Activated CD4-positive, alpha-beta T cell treated with anti-CD3 and anti-CD28 coated beads for 24 hours (primary cell): ENCODE measurements at regions not wholly inside any gene's neighbourhood (a gene's known extent, or its start where the extent isn't known, plus 50 kb on each side); places are given as distances from the start of the nearest gene placed in this dataset.

Experiments used
- DNase-seq, 2 donors: peaks; one replicate each; pipeline ENCODE4 v3.0.0-alpha.2; 2020; ENCODE audit warnings: low read depth in 2 of 2

- DNase-seq: no peak
These were observed 593.8 kb downstream of the SPRY1 start for GRCh38 chr4:123990310-123990870.

DNA sequence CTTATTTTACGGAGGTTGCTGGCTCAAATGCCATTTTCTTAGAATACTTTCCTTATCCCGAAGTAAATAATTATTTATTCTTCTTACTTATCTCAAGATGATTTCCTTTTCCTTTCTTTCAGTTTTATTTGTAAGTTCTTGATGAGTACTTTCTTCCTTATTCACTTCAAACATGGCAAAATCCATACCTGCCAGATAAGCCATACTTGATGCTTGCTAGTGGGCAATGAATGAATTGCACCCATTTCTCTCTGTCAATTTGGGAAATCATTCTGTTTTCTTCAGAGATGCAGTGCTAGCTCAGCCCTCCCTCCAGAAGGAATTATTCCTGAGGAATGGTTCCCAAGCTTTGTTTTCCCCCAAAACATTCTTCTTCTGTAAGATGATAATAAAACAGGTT lies 598.3 kb downstream of the SPRY1 start:
- DNase-seq: no peak

DNA sequence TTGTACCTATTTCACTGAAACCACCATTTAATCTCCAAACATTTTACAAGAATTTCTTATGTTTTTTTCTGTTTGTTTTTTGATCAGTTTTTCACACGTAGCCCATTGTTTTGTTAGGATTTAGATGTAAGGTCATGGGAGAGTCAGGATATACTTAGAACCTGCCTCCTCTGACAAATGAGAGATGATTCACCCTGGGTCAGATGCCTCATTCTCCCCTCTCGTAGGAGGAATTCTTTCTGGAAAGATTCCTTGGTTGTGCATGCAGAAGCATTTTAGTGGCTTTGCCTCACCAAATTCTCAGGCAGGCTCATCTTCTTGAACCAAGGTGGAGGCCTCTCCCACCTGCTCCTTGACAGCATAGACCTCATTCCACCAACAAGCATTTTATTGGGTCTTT lies 599.3 kb downstream of the SPRY1 start:
- DNase-seq: no peak

- DNase-seq: no peak
These were observed 600.3 kb downstream of the SPRY1 start for GRCh38 chr4:123996718-123997510.

DNA sequence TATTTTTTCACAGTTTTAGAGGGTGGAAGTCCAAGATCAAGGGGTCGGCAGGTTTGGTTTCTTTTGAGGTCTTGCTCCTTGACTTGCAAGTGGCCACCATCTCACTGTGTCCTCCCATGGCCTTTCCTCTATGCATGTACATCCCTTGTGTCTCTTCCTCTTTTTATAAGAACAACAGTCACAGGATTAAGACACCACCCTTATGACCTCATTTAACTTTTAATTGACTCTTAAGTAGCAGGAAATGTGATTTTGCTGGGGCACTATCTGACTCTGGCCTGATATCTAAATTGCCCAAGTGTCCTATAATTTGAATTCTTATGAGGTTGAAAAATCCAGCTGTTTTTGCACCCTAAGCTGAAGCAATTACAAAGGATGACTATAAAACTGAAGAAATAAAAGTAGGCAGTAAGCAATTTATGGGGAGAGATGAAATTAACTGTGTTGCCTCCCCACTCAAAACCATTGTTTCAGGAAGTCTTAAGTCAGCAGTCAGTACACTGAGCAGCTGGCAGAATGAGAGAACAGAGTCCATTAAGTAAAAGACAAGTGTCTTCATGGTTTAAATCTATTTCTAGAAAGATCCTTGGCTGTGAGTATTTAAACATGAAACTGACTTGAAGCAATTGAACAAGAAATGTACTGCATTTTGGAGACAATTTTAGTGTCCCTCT lies 601.3 kb downstream of the SPRY1 start:
- DNase-seq: no peak

- no peak for DNase-seq
These were observed 603.6 kb downstream of the SPRY1 start for GRCh38 chr4:124000233-124000632.

DNA sequence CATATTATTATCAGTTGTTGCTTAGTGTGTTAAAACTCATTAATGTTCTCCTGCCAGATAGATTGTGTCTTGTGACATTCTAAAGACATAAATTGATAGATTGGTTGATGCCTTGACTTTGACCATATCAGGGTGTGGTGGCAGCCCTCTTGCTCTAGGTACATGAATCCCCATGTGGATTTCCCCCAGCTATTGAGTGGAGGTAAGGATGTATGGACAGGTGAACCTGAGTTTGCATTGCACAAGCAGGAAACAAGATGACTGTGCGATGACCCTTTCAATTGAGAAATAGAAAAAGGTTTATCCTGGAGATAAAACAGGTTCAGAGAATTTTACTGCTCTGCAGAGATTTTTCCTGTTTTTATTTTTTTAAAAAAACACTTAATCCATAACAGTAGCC lies 619.2 kb downstream of the SPRY1 start:
- no peak for DNase-seq

GRCh38 chr4:124017185-124017785 lies 620.7 kb downstream of the SPRY1 start:
- DNase-seq: no peak

DNA sequence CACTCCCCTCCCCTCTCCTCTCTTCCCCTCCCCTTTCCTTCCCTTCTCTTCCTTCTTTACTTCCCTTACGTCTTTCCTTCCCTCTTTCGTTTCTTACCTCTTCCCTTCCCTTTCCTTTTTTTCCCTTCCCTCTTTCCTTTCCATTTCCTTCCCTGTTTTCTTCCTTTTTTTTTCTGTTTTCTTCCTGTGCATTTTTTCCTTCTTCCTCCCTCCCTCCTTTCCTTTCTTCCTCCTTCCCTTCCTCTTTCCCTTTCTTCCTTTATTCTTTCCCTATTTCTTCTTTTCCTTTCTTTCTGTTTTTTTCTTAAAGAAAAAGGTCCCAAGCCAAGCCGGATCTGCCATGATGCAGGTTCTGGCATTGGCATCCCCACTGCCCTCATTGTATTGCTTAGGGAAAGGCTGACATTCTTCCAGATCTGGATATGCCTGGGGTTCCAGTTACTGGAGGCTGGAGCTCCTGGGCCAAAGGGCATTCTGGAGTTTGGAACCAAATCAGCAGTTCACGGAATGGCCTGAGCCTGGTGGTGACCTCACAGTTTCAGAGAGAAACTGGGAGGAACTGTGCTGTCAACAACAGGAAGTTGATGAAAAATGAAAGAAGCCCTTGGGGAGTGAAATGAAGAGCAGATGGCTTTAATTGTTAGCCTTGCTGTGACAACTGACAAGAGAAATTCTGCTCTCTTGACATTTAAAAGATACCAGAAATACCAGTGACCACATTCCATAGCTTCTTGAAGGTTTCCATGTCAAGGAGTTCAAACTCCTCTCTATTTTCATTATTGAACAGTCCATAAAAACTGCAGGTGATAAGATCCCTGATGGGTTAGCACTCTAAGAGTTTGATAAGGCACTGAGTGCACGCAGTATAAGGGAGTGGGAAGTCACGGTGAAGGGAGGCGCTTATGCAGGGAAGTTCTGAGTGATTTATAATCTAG lies 622.1 kb downstream of the SPRY1 start:
- no peak for DNase-seq

- no peak for DNase-seq
These were observed 623.4 kb downstream of the SPRY1 start for GRCh38 chr4:124019749-124020549.

DNA sequence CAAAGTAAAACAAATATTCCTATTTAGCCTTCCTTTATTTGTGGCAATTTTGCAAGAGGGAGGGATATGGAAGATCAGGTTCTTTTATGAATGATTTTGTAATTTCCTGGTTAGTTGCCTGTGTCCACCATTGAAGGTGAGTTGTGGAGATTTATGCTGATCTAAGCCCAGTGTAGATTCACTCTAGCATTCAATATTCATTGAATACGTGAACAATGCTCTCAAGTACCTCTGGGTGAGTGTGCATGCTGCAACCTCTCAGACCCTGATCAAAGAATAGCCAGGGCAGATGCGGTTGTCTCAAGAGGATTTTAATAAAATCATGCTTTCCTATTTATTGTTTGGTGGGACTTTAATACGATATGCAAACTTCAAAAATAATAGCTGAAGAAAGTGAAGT lies 628.4 kb downstream of the SPRY1 start:
- DNase-seq: no peak

DNA sequence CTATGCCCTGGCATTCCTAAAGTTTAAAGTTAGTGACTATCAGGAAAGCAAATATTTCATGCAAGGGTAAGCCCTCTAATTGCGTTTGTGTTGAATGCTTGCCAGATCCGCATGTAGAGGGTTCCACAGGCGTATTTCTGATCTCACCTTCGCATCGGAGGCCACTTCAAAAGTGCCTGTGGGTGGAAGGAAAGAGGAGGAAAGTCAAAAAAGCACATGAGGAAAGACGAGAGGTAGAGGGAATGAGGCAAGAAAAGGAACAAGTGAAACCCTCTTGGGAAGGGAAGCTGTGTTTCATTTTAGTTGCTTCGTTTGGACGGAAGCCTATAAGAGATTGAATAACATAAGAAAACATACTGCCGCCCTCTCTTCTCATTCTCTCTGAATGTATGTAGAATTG lies 628.8 kb downstream of the SPRY1 start:
- no peak for DNase-seq

DNA sequence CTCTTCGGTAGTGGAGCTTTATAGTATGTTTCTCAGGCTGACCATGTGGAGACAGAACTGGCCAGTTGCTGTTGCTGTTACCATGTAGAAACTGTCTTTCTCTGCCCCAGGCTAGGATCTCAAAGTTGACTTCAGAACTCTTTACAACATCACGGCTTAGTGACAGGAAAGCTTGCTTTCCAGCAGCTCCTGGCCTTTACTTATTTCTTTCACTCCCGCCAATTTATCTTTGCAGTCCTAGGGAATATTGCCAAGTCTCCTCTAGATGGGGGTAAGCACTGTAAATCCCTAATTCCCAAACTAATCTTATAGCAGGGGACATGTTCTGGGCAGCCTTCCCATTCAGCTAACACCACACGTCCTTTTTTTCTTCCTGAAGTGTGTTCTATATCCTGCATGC lies 631.6 kb downstream of the SPRY1 start:
- DNase-seq: no peak

- DNase-seq: no peak
These were observed 633.6 kb downstream of the SPRY1 start for GRCh38 chr4:124030147-124030546.

GRCh38 chr4:124032035-124032434 lies 635.4 kb downstream of the SPRY1 start:
- DNase-seq: no peak

DNA sequence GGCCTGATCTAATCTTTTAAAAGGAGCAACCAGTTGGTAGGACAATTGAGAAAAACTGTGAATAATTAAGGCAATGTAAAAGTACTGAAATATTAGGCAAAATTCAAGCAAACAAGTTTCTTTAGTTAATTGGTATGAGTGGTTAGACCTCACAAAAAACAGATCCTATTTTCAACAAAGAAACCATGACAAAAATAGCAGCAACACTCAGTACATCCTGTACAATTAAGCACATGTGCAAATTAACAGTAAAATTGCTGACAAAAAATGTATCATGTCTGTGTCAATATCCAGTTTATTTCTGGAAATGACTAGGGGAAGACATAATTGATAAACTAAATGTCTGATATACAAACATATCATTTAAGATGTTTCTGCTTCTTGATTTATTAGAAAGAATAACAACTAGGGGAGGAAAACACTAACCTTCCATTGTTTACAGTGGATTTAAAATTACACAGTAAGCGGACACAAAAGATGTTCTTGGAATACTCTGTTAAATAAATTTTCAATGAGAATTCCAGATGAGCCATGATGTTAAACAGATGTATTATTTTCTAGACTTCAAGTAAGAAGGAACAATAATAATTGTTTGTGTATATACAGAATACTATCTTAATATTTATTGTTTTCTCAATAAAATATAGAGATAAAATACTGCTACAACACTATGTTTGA lies 638.9 kb downstream of the SPRY1 start:
- DNase-seq: no peak

- DNase-seq: no peak
These were observed 640.6 kb downstream of the SPRY1 start for GRCh38 chr4:124037236-124037635.

DNA sequence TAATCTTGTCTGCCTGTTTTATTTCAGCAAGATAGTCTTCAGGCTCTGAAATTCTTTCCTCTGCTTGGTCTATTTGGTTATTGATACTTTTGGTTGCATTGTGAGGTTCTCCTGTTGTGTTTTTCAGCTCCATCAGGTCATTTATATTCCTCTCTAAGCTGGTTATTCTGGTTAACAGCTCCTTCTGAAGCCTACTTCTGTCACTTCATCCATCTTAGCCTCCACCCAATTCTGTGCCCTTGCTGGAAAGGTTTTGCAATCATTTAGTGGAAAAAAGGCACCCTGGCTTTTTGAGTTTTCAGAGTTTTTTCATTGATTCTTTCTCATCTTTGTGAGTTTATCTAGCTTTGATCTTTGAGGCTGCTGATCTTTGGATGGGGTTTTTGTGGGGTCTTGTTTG lies 647.7 kb downstream of the SPRY1 start:
- DNase-seq: no peak

GRCh38 chr4:124044867-124045266 lies 648.3 kb downstream of the SPRY1 start:
- no peak for DNase-seq

- DNase-seq: no peak
These were observed 649.6 kb downstream of the SPRY1 start for GRCh38 chr4:124046190-124046589.
